Stimulated activated CD4-positive, alpha-beta T cell treated with anti-CD3 and anti-CD28 coated beads, TNF-alpha, amount 100 ng/mL, for 24 hours (primary cell): ENCODE measurements at regions not wholly inside any gene's neighbourhood (a gene's known extent, or its start where the extent isn't known, plus 50 kb on each side); places are given as distances from the start of the nearest gene placed in this dataset.

Experiments used
- DNase-seq, 3 experiments: peaks; one replicate each; pipeline ENCODE4 v3.0.0-alpha.2; 2020; ENCODE audit warnings: low read depth in 3 of 3

- no peak for DNase-seq
Observed at GRCh38 chr20:52402514-52402913, 210.9 kb upstream of the ZFP64 start.

DNA sequence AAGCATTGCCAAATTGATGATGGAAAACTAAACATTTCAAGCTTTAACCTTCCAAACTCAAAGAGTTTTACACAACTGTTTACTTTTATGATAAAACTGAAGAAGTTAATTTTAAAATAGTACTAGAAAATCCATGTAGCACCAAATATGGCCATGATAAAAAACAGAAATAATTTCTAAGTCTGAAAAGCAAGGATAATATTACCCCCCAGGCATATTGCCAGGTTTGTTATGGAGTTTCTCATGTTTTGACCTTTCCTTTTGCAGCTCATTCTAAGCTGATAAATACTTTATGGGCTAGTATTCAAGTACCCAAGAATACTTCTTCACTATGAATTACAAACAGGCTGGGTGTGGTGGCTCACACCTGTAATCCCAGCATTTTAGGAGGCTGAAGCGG is 209.9 kb upstream of the ZFP64 start:
- DNase-seq = no peak

GRCh38 chr20:52399352-52399751 is 207.8 kb upstream of the ZFP64 start:
- DNase-seq = no peak

DNA sequence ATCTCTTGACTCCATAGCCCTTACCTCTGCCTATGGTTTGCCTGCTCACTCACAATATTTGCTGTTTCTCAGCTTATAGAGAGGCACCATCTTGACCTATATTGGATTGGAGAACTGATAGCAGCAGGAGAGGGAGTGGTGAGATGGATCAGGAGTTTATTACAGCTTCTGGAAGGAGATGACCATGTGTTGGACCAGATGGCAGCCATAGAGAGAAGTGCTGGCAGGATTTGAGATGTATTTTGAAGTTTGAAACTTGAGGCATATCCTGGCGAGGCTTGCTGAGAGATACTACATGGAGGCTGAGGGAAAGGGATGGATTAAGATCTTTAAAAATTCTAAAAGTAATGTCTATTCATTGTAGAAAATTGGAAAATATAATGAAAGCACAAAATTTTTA is 198.0 kb upstream of the ZFP64 start:
- no peak for DNase-seq

GRCh38 chr20:52383995-52384621 is 192.5 kb upstream of the ZFP64 start:
- no peak for DNase-seq

GRCh38 chr20:52382933-52383332 is 191.4 kb upstream of the ZFP64 start:
- DNase-seq = no peak

DNA sequence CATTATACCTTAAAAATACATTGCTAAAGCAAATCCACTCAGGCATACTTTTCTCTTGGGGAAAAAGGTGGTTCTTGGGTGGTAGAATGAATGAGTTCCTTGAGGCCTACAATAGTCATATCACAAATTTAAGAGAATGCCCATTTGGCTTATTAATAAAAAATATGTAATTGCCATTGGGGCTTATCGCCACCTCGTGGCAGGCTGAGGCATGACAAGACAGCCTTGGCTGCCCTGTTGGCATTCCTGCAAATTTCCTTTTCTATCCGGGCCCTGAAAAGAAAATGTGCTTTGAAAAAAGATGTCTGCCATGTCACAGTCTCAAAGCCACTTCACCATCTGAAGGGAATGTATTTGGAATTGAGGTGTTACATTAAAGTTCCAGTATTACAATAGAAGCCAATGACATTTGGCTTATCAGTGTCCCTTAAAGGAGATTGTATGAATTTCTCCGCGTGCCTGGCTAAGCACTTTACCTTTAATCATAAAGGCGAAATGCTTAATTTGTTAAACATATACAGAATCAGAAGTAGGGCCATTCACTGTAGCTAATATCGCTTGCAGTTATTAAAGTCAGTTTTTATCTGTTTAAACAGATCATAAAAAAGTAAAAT is 188.3 kb upstream of the ZFP64 start:
- DNase-seq = peak in 1 of 3 experiments; percentile 20

DNA sequence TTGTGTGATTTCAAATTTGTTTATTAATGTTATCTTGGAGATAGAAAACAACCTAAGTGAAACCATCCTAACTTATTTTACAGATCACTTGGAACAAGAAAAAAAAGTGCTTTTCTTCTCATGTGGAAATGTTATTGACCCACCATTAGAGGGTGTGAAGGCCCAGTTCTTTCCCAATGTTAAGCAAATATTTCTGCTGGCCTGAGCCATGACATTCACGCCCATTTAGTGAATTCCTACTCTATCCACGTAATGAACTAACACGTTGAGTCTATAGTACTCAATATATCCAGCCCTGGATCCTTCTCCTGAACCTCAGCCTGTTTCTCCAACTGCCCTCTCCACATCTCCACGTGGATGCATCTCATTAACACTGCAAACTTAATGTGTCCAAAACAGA is 180.6 kb upstream of the ZFP64 start:
- no peak for DNase-seq

- DNase-seq = no peak
Observed at GRCh38 chr20:52365688-52366087, 174.1 kb upstream of the ZFP64 start.

- DNase-seq = no peak
Observed at GRCh38 chr20:52364405-52364804, 172.8 kb upstream of the ZFP64 start.

GRCh38 chr20:52361650-52362049 is 170.1 kb upstream of the ZFP64 start:
- no peak for DNase-seq

DNA sequence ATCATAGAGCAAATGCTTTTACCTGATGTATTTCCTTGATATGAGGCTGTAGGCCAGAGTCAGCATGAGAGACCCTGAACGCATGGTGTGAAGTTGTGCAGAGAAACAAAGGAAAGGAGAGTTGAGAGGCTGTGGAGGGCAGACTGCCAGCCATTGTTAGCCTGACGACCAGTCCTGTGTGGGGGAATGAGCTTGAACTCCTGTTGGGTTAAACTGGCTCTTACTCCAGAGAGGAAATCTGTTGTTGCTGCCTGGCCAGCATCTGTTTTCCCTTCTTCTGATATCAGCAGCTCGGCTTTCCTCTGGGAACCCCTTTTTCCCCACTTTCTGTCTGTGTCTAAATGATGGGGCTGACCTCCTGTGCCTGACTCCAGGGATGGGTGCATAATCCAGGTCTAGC is 158.2 kb upstream of the ZFP64 start:
- no peak for DNase-seq

DNA sequence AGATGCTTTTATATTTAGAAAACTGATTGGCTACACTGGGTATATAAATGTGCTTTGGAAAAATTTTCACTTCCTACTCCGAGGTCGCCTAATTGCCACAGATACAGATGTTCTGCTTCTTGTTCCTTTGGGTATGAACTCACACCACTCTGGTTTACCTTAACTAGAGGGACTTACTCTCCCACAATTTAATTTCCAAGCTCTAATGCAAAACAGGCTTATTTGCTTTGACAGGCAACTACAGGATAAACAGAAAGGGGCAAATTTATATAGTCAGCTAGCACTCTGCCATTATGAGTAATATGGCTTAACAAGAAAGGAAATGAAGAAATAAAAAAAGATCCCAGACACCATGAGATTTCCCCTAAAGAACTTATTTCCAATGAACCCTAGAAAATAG is 156.9 kb upstream of the ZFP64 start:
- no peak for DNase-seq

DNA sequence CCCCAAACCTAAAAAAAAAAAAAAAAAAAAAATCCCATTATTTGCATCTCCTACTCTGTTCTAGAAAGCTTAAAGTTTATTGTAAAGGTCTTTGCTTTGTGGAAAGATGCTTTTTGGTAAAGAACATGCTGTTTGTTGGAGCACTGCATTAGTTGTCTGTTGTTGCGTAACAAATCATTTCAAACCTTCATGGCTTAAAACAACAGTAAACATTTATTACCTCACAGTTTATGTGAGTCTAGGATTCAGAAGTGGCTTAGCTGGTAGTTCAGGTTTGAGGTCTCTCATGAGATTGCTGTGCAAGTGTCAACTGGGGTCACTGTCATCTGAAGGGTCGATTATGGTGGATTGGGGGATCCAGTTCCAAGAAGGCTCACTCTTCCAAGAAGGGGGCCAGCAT is 155.2 kb upstream of the ZFP64 start:
- DNase-seq = no peak

- no peak for DNase-seq
Observed at GRCh38 chr20:52342913-52343312, 151.3 kb upstream of the ZFP64 start.

- no peak for DNase-seq
Observed at GRCh38 chr20:52340036-52340634, 148.6 kb upstream of the ZFP64 start.

DNA sequence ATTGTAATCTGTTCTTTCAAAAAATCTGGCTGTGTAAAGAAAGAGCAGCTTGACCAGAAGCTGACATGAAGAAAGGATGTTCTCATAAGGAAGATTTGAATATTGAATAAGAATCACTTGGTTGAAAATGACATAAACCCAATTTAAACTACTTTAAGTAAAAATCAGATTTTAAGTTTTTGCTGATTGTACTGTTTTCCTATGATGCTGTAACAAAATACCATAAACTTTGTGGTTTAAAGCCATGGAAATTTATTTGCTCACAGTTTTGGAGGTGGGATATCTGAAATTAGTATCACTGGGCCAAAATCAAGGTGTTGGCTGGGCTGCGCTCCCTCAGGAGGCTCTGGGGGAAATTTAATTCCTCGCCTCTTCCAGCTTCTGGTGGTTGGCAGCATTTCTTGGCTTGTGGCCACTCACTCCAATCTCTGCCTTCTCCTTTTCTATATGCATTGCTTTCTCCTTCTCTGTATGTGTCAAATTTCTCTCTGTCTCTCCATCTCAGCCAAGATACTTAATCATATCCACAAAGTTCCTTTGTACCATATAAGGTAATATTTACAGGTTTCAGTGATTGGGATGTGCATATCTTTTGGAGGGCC is 141.2 kb upstream of the ZFP64 start:
- no peak for DNase-seq

DNA sequence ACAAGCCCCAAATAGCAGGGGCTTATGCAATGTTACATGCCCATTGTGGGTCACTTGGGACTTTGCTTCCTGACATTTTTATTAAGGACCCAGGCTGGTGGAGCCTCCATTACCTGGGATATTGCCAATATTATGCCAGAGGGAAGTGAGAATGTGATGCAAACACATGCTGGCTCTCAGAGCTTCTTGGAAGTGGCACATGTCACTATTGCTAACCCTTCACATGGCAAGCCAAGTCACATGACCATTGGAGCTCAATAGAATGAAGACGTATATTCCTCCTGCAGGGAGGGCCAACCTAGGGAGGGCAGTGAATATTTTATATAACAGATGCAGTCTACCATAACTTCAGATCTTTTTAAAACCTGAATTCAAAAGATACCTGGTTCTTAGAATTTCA is 140.7 kb upstream of the ZFP64 start:
- DNase-seq = no peak

DNA sequence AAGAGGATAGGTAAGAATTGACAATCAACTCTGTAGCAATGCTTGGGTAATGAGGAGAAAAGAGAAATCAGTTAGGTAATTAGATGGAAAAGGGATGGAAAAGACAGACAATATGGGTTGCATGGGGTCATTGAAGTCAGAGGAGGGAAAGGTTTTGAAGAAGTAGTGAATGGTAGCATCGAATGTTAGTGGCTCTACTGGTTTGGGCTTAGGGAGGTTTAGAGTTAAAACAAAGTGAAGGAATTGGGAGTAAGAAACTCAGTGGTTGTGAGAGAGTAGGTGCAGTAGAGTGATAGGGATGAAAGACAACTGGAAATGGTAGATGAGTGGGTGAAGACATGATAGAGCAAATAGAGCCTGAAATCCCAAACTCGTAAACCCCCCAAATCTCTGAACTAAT is 140.1 kb upstream of the ZFP64 start:
- DNase-seq = no peak

GRCh38 chr20:52321396-52321795 is 129.8 kb upstream of the ZFP64 start:
- no peak for DNase-seq

GRCh38 chr20:52318651-52319050 is 127.1 kb upstream of the ZFP64 start:
- no peak for DNase-seq

DNA sequence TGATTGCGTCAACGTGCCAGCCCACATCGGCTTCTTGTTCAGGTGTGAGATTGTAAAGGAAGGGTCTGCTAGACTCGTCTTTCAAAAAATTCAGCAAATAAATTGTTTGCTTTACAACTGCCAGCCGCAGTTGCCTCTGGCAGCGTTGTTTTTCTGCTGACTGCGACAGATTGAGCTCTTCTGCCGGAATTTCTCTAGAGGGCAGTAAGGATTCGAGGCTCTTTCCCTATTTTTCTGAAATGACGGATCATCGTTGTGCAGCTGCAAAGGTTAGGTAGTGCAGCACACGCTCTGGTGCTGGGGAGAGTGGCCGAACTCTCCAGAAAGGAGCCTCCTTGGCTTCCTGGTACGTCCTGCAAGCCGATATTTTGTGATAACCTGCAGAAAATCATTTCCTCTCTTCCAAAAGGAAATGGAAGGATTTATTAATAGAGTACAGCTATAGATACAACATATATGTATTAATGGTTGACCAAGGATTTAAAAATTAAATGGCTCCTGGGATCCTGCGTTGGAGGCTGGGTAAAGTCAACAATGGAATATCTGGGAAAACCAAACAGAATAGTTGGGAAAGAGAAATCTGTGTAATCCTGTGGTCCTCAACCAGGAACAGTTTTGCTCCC is 121.9 kb upstream of the ZFP64 start:
- no peak for DNase-seq
